Ishikawa (cell line): ENCODE measurements at regions not wholly inside any gene's neighbourhood (a gene's known extent, or its start where the extent isn't known, plus 50 kb on each side); places are given as distances from the start of the nearest gene placed in this dataset.

ENCODE experiments used
- CEBPB ChIP-seq: IDR thresholded peaks from 2 replicates; pipeline ENCODE4 v1.6.1; 2012
- CREB1 ChIP-seq: IDR thresholded peaks from 2 replicates; pipeline ENCODE4 v1.6.1; 2012; ENCODE audit warnings: low read depth
- EGR1 ChIP-seq: IDR thresholded peaks from 2 replicates; pipeline ENCODE4 v1.6.1; 2012
- EP300 ChIP-seq: IDR thresholded peaks from 2 replicates; pipeline ENCODE4 v1.6.1; 2012; ENCODE audit warnings: borderline replicate concordance
- RAD21 ChIP-seq: IDR thresholded peaks from 2 replicates; pipeline ENCODE4 v1.6.1; 2012; ENCODE audit warnings: low read depth
- REST ChIP-seq: IDR thresholded peaks from 2 replicates; pipeline ENCODE4 v1.6.1; 2012; ENCODE audit warnings: low read depth, mild to moderate bottlenecking
- TAF1 ChIP-seq: IDR thresholded peaks from 2 replicates; pipeline ENCODE4 v1.6.1; 2012; ENCODE audit warnings: low read depth, mild to moderate bottlenecking
- TEAD4 ChIP-seq: IDR thresholded peaks from 2 replicates; pipeline ENCODE4 v1.6.1; 2012
- YY1 ChIP-seq: IDR thresholded peaks from 2 replicates; pipeline ENCODE4 v1.6.1; 2012; ENCODE audit warnings: low read depth
- TF ChIP-seq, protein P1 (sequence below): IDR thresholded peaks from 2 replicates; pipeline ENCODE4 v1.6.1; 2012

DNA sequence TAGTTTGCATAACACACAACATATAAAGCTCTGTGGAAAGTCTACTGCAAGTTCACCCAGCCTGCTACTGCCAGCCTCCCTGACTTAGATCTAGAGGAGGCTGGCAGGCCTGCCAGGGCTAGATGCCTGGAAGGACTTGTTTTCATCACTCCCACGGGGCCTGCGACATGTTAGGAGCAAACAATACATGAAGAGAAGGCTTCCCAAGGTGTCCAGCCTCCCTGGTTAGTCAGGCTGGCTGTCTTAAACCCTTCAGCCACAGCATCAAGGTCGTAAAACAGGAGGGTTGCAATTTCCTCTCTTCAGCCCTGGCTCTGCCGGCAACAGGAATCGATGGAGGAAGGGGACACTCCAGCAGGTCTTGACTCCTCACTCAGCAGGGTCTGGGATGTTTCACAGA, 104.5 kb downstream of the NGF start:
- TF ChIP-seq TAF1 = no peak
- TF ChIP-seq REST = no peak
- no peak for TF ChIP-seq RAD21
- TF ChIP-seq EP300 = no peak
- TF ChIP-seq EGR1 = no peak
- TF ChIP-seq, protein P1, sequence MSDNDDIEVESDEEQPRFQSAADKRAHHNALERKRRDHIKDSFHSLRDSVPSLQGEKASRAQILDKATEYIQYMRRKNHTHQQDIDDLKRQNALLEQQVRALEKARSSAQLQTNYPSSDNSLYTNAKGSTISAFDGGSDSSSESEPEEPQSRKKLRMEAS = no peak
- no peak for TF ChIP-seq CREB1
- TF ChIP-seq TEAD4 = no peak
- no peak for TF ChIP-seq CEBPB
- TF ChIP-seq YY1 = no peak
